Prostate gland (tissue), 2 donors: ENCODE measurements at regions not wholly inside any gene's neighbourhood (a gene's known extent, or its start where the extent isn't known, plus 50 kb on each side); places are given as distances from the start of the nearest gene placed in this dataset.

Experiments used
- DNase-seq: peaks from one replicate; pipeline ENCODE4 v3.0.0-alpha.2; 2019; ENCODE audit warnings: low spot score
- H3K27ac ChIP-seq, 2 donors: fragments of 200-600 bp; sonication (generic); 2 replicates each; pipeline ENCODE4 v1.5.1; 2017 to 2019
- H3K27me3 ChIP-seq: fragments of 200-600 bp; sonication (generic); replicated peaks from 2 replicates; pipeline ENCODE4 v1.5.1; 2019; ENCODE audit not compliant: insufficient read depth
- H3K36me3 ChIP-seq, 2 donors: fragments of 200-600 bp; sonication (generic); 1 replicate in 1 of 2; 2 replicates in 1 of 2; pipeline versions ENCODE4 v1.5.1 to v1.8.1; 2017 to 2019
- H3K4me1 ChIP-seq: fragments of 200-600 bp; sonication (generic); replicated peaks from 2 replicates; pipeline ENCODE4 v1.5.1; 2019
- H3K4me3 ChIP-seq, 2 donors: fragments of 200-600 bp; sonication (generic); 2 replicates each; pipeline ENCODE4 v1.5.1; 2017 to 2019
- H3K9me3 ChIP-seq: fragments of 200-600 bp; sonication (generic); 2 replicates; pipeline ENCODE4 v1.5.1; 2017
- CTCF ChIP-seq, 4 experiments: fragments of 200-600 bp in 2 of 4; fragments of 450-650 bp in 2 of 4; sonication (generic) in 2 of 4; IDR thresholded peaks; 1 replicate in 3 of 4; 2 replicates in 1 of 4; pipeline ENCODE4 v1.5.1; 2016 to 2019; ENCODE audit warnings: antibody characterized with exemption in 4 of 4, mild to moderate bottlenecking in 2 of 4, moderate library complexity in 2 of 4
- POLR2A ChIP-seq: fragments of 450-650 bp; IDR thresholded peaks from one replicate; pipeline ENCODE4 v1.6.1; 2016; ENCODE audit warnings: antibody characterized with exemption, mild to moderate bottlenecking
- POLR2AphosphoS5 ChIP-seq: sonication (generic); formaldehyde crosslinking; IDR thresholded peaks from one replicate; pipeline ENCODE4 v1.6.1; 2017; ENCODE audit warnings: antibody characterized with exemption
- WGBS: methylation state at CpG from one replicate; pipeline ENCODE4 v1.1.5; 2018; 5-methylcytosine and 5-hydroxymethylcytosine counted together
- intact Hi-C: fragments of 100-400 bp; cut with DNase I; formaldehyde crosslinking; loops from one replicate; pipeline ENCODE4 v1.14.2; 2022

GRCh38 chr7:113010377-113010776, 76.2 kb downstream of the GPR85 start:
- intact Hi-C loops, result no loop called here
- Histone ChIP-seq H3K9me3 (no peaks in the 10 kb centered on the region), H3K27ac (no peak overlapping the region), H3K4me1 (no peaks in the 10 kb centered on the region), H3K4me3 (no peak overlapping the region), H3K27me3 (no peaks in the 10 kb centered on the region), H3K36me3 (no peaks in the 10 kb centered on the region)
- TF ChIP-seq POLR2A (no peak), POLR2AphosphoS5 (no peak), CTCF (IDR thresholded peaks at IDR 0.05) (no peak)
- DNase-seq, result no peak

- Histone ChIP-seq H3K36me3 (no peaks in the 10 kb centered on the region), H3K4me1 (no peaks in the 10 kb centered on the region), H3K27ac (no peak overlapping the region), H3K9me3 (no peaks in the 10 kb centered on the region), H3K27me3 (no peaks in the 10 kb centered on the region), H3K4me3 (no peak overlapping the region)
- no peak for DNase-seq
- WGBS, result 77% methylated on average over 5 of the region's 5 CpGs
- no peak for TF ChIP-seq POLR2AphosphoS5
- no peak for TF ChIP-seq CTCF (IDR thresholded peaks at IDR 0.05)
- TF ChIP-seq POLR2A, result no peak
- intact Hi-C loops, result no loop called here
Observed at GRCh38 chr7:113008755-113009154, 77.9 kb downstream of the GPR85 start.

- Histone ChIP-seq H3K4me1 (no peaks in the 10 kb centered on the region), H3K27ac (no peak overlapping the region), H3K27me3 (no peaks in the 10 kb centered on the region), H3K9me3 (no peaks in the 10 kb centered on the region), H3K4me3 (no peak overlapping the region), H3K36me3 (no peaks in the 10 kb centered on the region)
- 70% methylated on average over 4 of the region's 4 CpGs for WGBS
- intact Hi-C loops, result no loop called here
- no peak for DNase-seq
- TF ChIP-seq POLR2A, result no peak
- no peak for TF ChIP-seq CTCF (IDR thresholded peaks at IDR 0.05)
- no peak for TF ChIP-seq POLR2AphosphoS5
Observed at GRCh38 chr7:113004726-113005454, 81.7 kb downstream of the GPR85 start.

- H3K36me3 ChIP-seq, result no peaks in the 10 kb centered on the region
- no peaks in the 10 kb centered on the region for H3K4me1 ChIP-seq
- H3K27ac ChIP-seq, result no peak overlapping the region
- intact Hi-C loops, result no loop called here
- TF ChIP-seq POLR2A, result no peak
- no peak for TF ChIP-seq POLR2AphosphoS5
- no peak for TF ChIP-seq CTCF (IDR thresholded peaks at IDR 0.05)
- H3K9me3 ChIP-seq, result no peaks in the 10 kb centered on the region
- no peak overlapping the region for H3K4me3 ChIP-seq
- no peaks in the 10 kb centered on the region for H3K27me3 ChIP-seq
- WGBS, result 82% methylated on average over 6 of the region's 6 CpGs
- DNase-seq, result no peak
Observed at GRCh38 chr7:113000316-113001020, 86.2 kb downstream of the GPR85 start.

GRCh38 chr7:112997831-112998230, 88.8 kb downstream of the GPR85 start:
- Histone ChIP-seq H3K27ac (no peak overlapping the region), H3K27me3 (no peaks in the 10 kb centered on the region), H3K4me3 (no peak overlapping the region), H3K9me3 (no peaks in the 10 kb centered on the region), H3K36me3 (no peaks in the 10 kb centered on the region), H3K4me1 (no peaks in the 10 kb centered on the region)
- intact Hi-C loops, result no loop called here
- TF ChIP-seq CTCF (IDR thresholded peaks at IDR 0.05), result no peak
- no peak for TF ChIP-seq POLR2A
- TF ChIP-seq POLR2AphosphoS5, result no peak
- no peak for DNase-seq
- WGBS, result 87% methylated on average over 2 of the region's 2 CpGs
